OCI-LY7 (cell line): ENCODE measurements at regions not wholly inside any gene's neighbourhood (a gene's known extent, or its start where the extent isn't known, plus 50 kb on each side); places are given as distances from the start of the nearest gene placed in this dataset.
"Not testable (repeated sequence)": the region's sequence is repeated elsewhere in the genome, so short reads cannot be mapped to it uniquely, and the experiment has no call there.

ENCODE experiments used
- EZH2phosphoT487 ChIP-seq: fragments of 200-600 bp; sonication (generic); IDR thresholded peaks from 2 replicates; pipeline ENCODE4 v1.6.1; 2018; ENCODE audit warnings: low read depth, borderline replicate concordance, mild to moderate bottlenecking, mixed run types, antibody characterized with exemption, low read length, moderate library complexity, mixed read lengths
- TF ChIP-seq, protein P1 (sequence below): fragments of 200-600 bp; sonication (generic); conservative IDR thresholded peaks from 2 replicates; pipeline ENCODE4 v1.5.1; 2014; ENCODE audit warnings: mild to moderate bottlenecking, antibody characterized with exemption, low read length, moderate library complexity, mixed read lengths

GRCh38 chr22:48757135-48757534, 1070.5 kb downstream of the BRD1 start:
- TF ChIP-seq EZH2phosphoT487 = not testable (repeated sequence)
- TF ChIP-seq, protein P1, sequence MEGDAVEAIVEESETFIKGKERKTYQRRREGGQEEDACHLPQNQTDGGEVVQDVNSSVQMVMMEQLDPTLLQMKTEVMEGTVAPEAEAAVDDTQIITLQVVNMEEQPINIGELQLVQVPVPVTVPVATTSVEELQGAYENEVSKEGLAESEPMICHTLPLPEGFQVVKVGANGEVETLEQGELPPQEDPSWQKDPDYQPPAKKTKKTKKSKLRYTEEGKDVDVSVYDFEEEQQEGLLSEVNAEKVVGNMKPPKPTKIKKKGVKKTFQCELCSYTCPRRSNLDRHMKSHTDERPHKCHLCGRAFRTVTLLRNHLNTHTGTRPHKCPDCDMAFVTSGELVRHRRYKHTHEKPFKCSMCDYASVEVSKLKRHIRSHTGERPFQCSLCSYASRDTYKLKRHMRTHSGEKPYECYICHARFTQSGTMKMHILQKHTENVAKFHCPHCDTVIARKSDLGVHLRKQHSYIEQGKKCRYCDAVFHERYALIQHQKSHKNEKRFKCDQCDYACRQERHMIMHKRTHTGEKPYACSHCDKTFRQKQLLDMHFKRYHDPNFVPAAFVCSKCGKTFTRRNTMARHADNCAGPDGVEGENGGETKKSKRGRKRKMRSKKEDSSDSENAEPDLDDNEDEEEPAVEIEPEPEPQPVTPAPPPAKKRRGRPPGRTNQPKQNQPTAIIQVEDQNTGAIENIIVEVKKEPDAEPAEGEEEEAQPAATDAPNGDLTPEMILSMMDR = not testable (repeated sequence)
